ENCODE measurements at regions not wholly inside any gene's neighbourhood (a gene's known extent, or its start where the extent isn't known, plus 50 kb on each side); places are given as distances from the start of the nearest gene placed in this dataset.

GRCh38 chr5:54651482-54652076 lies 134.0 kb downstream of the SNX18 start:
- no peak for DNase-seq (ENCODE audit: low read depth in 2 of 2)

- DNase-seq (ENCODE audit: low read depth in 2 of 2): no peak
Measured at GRCh38 chr5:54649041-54649504, 131.5 kb downstream of the SNX18 start.

- peak; percentile 56 to 67 for DNase-seq (ENCODE audit: low read depth in 2 of 2)
Measured at GRCh38 chr5:54646356-54647101, 129.0 kb downstream of the SNX18 start.

- no peak for DNase-seq (ENCODE audit: low read depth in 2 of 2)
Measured at GRCh38 chr5:54645882-54646355, 128.4 kb downstream of the SNX18 start.

GRCh38 chr5:54644226-54644625 lies 126.7 kb downstream of the SNX18 start:
- DNase-seq (ENCODE audit: low read depth in 2 of 2): no peak

GRCh38 chr5:54643685-54644106 lies 126.1 kb downstream of the SNX18 start:
- no peak for DNase-seq (ENCODE audit: low read depth in 2 of 2)

GRCh38 chr5:54639621-54640020 lies 122.1 kb downstream of the SNX18 start:
- no peak for DNase-seq (ENCODE audit: low read depth in 2 of 2)

- DNase-seq (ENCODE audit: low read depth in 2 of 2): no peak
Measured at GRCh38 chr5:54638106-54638505, 120.5 kb downstream of the SNX18 start.

- no peak for DNase-seq (ENCODE audit: low read depth in 2 of 2)
Measured at GRCh38 chr5:54637654-54638053, 120.1 kb downstream of the SNX18 start.

- DNase-seq (ENCODE audit: low read depth in 2 of 2): no peak
Measured at GRCh38 chr5:54634089-54634488, 116.5 kb downstream of the SNX18 start.

GRCh38 chr5:54632131-54632701 lies 114.7 kb downstream of the SNX18 start:
- DNase-seq (ENCODE audit: low read depth in 2 of 2): no peak

GRCh38 chr5:54630738-54631359 lies 113.3 kb downstream of the SNX18 start:
- no peak for DNase-seq (ENCODE audit: low read depth in 2 of 2)

GRCh38 chr5:54629115-54629514 lies 111.6 kb downstream of the SNX18 start:
- no peak for DNase-seq (ENCODE audit: low read depth in 2 of 2)

GRCh38 chr5:54628050-54628449 lies 110.5 kb downstream of the SNX18 start:
- no peak for DNase-seq (ENCODE audit: low read depth in 2 of 2)

- DNase-seq (ENCODE audit: low read depth in 2 of 2): no peak
Measured at GRCh38 chr5:54626407-54626806, 108.8 kb downstream of the SNX18 start.

GRCh38 chr5:54624805-54625568 lies 107.4 kb downstream of the SNX18 start:
- no peak for DNase-seq (ENCODE audit: low read depth in 2 of 2)

- DNase-seq (ENCODE audit: low read depth in 2 of 2): no peak
Measured at GRCh38 chr5:54621709-54622108, 104.2 kb downstream of the SNX18 start.

- no peak for DNase-seq (ENCODE audit: low read depth in 2 of 2)
Measured at GRCh38 chr5:54621048-54621447, 103.5 kb downstream of the SNX18 start.

- no peak for DNase-seq (ENCODE audit: low read depth in 2 of 2)
Measured at GRCh38 chr5:54620141-54620933, 102.8 kb downstream of the SNX18 start.

GRCh38 chr5:54619731-54620130 lies 102.2 kb downstream of the SNX18 start:
- DNase-seq (ENCODE audit: low read depth in 2 of 2): no peak

Measured in stimulated activated CD8-positive, alpha-beta memory T cell treated with anti-CD3 and anti-CD28 coated beads, Interleukin-7, amount 100 ng/mL, for 4 hours (primary cell).